Activated CD4-positive, alpha-beta T cell treated with anti-CD3 and anti-CD28 coated beads, Interleukin-2, amount 50 U/mL, for 16 hours (primary cell): ENCODE measurements at regions not wholly inside any gene's neighbourhood (a gene's known extent, or its start where the extent isn't known, plus 50 kb on each side); places are given as distances from the start of the nearest gene placed in this dataset.
"Not testable (repeated sequence)": the region's sequence is repeated elsewhere in the genome, so short reads cannot be mapped to it uniquely, and the experiment has no call there.

Source experiments
- DNase-seq: peaks from one replicate; pipeline ENCODE4 v3.0.0-alpha.2; 2020

DNA sequence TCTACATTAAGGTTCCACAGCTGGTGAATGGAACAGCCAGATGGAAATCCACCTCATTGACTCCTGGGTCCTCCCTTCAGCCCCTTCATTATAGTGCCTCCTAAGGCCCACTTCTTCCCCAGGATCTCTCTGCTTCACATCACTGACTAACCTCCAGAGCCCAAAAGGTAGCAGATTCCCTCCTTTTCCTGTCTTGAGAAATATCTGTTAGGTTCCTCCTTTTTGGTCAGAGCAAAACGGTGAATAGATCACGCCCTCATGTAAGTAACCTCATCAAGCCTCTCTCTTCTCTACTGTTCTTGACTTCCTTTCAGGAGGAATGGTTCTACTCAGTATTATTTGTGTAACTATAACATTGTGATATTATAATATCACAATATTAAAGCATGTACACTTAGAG is 155.0 kb upstream of the SRD5A2 start:
- no peak for DNase-seq

DNA sequence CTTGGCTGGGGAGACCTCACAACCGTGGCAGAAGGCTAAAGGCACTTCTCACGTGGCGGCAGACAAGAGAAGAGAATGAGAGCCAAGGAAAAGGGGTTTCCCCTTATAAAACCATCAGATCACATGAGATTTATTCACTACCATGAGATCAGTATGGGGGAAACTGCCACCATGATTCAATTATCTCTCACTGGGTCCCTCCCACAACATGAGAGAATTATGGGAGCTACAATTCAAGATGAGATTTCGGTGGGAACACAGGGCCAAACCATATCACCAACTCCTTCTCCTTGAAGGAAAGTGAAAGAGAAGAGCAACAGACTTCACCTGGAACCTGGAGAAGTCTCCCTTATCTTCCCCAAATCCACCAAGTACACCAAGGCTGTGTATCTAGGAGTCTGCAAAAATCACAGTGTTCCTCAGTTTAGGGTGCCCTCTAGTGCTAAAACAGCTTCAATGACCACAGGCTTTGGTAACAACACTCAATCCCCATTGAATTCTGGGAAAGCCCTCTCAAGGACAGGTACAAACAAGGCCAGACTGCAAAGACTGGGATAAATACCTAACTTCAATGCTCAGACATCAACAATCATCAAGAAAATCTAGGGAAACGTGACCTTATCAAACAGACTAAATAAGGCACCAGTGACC is 148.8 kb upstream of the SRD5A2 start:
- peak; percentile 19 for DNase-seq

DNA sequence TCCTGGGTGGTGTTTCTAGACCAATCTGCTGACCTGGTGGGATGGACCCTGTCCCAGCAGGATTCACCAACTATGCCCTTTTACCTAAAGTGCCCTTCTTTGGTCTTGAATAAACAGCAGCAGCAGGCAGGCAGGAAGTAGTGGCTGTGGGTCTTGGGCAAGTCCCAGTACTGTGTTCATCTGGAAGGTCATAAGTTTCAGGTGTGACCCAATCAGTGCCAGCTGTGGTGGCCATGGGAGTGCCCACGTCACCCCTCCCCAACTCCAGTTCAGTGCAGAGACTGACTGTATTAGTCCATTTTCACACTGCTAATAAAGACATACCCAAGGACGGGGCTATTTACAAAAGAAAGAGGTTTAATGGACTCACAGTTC is 148.3 kb upstream of the SRD5A2 start:
- DNase-seq: no peak

DNA sequence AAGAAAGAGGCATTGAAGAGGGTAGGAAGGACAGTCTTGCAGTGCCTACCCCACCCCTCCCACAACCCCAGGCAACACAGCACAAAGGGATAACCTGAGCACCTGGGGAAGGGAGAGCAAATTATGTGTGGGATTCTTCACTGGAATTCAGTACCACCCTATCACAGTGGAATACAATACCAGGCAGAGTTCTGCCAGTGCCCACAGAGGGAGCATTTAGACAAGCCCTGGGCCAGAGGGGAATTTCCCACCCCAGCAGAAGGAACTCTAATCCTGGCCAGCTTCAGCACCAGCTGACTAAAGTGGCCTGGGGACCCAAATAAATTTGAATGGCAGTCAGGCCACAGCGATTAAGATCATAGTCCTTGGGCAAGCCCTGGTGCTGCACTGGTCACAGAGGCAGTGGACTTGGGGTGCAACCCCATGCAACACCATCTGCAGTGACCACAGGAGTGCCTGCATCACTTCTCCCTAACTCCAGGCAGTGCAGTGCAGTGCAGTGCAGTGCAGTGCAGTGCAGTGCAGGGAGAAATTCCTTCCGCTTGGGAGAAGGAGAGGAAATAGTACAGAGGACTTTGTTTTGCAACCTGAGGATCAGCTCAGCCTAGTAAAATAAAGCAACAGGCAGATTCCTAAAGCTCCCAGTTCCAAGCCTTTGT is 147.8 kb upstream of the SRD5A2 start:
- DNase-seq: no peak

DNA sequence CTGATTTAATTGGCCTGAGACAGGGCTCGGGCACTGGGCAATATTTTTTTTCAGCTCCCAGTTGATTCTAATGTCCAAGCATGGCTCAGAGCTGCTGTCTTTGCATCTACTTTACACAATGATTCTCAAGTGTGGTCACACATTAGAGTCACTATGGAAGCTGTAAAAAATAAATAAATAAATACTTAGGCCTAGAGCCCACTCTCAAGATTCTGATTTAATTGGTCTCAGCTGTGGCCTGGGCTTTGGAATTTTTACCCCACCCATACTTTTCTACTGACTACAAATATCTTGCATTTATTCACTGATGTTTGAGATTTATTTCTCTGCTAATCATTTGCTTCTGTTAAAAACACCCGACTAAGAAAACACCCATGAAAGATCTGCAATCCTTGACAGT is 145.7 kb upstream of the SRD5A2 start:
- no peak for DNase-seq

DNA sequence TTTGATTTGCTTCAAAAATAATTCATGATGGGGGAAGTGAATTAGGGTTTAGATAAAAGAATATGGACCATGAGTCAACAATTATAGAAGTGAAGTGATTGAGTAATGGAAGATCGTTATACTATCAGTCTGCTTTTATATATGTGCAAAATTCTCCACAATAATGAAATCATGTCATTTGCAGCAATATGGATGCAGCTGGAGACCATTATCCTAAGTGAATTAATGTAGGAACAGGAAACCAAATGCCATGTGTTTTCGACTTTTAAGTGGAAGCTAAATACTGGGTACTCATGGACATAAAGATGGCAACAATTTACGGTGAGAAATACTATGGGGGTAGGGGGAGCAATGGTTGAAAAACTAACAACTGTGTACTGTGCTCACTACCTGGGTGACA is 144.7 kb upstream of the SRD5A2 start:
- no peak for DNase-seq

DNA sequence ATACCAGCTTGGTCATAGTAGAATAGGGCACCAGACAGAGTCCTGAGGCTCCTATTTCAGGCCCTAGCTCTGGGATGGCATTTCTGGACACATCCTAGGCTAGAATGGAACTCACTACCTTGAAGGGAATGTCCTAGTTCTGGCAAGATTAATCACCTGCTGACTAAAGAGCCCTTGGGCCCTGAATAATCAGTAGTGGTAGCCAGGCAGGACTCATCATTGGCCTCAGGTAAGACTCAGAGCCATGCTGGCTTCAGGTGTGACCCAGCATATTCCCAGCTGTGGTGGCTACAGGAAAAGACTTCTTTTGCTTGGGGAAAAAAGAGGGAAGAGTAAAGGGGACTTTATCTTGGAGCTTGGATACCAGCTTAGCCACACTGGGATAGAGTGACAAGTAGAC is 131.0 kb upstream of the SRD5A2 start:
- DNase-seq: no peak

DNA sequence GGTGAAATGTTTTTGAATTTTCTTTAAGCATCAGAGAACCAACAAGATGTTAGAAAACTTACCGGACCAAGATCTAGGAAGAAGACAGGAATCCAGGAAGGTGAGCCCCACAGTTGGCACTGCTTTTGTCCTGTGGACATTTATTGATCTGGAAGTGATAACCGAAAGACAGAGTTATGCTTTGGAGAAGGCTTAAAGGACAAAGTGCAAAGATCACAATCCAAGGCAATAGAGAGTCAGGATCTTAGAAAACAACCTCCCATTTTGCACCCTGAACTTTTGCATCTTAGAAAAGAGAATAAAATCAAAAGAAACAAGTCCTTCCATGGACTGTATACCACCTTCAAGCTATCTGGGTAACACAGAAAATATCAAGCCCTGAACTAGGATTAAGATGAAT is 129.4 kb upstream of the SRD5A2 start:
- no peak for DNase-seq

DNA sequence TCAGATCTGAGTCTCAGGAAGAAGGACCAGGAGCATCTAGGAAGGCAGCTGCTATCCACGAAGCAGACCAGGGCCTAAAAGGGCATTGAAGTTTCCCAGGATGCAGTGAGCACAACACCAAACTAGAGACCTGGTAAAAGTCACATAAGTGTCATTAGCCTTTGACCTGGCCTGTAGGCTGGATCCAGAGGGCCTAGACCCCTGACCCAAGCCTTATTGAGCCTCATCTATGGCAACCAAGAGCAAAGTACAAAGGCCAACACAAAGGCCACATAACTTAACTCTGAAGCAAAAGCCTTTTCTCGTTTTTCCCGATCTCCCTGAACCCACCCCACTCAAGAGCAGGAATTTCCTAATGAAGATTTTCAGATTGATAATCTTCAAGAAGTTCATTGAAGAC is 127.3 kb upstream of the SRD5A2 start:
- no peak for DNase-seq

DNA sequence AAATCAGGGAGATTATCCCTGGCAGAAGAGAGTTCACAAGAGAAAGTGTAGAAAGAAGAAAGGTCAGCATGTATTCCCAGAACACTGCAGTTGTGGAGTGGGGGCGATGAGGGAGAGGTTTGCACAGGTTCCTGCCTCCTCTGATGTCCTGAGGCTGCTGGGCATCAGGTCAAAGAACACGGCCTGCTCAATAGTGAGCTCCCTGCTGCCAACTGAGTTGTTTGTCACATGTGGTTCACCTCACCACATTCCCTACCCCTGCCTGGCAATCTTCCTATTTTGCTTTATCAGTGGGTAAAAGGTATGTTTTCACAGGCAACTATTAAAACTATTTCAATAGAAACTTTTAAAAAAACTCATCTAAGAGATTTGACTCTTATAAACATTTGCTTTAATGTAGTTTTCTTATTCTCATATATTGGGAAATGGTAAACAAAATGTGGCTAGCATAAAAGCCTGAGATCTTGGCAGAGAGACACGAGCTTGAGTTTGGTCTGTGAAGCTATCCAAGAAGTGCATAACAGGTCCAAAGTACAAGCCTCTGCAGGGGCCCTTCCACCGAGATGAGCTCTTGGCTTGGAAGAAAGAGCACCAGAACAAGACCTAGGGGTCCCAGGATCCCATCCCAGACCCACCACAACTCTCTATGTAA is 123.9 kb upstream of the SRD5A2 start:
- DNase-seq: no peak

DNA sequence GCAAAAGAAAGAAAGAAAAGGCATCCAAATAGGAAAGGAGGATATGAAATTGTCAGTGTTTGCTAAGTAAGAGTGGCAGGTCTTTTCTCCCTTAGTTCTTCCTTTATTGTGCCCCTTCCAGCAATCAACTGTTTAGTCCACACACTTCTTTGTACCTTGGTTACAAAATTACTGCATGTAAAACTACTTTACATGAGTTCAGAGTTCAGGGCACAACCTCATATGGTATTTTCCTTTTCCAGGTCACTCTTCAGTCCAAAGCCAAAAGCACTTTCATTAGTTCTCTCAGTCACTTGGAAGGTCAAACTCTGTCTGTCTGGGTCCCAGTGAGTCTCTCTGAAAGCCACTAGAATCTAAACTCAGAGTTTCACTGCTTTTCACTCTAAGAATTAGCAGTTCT is 122.5 kb upstream of the SRD5A2 start:
- DNase-seq: no peak

DNA sequence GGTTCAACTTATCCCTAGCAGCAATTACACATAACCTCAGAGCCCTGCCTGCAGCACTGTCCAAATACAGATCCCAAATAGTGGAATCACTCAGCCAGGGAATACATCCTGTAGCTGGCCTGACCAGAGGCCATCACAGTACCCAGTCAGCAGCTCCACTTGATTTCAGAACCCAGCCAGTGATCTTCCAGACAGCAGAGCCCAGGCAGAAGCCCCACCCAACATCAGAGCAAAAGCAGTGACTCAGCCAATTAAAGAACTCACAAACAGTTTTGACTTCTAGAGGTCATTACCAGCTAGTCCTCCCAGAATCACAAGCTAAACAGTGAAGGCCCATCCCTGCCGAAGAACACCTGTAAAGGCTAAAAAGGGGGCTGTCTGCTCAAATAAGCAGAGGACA is 118.0 kb upstream of the SRD5A2 start:
- no peak for DNase-seq

DNA sequence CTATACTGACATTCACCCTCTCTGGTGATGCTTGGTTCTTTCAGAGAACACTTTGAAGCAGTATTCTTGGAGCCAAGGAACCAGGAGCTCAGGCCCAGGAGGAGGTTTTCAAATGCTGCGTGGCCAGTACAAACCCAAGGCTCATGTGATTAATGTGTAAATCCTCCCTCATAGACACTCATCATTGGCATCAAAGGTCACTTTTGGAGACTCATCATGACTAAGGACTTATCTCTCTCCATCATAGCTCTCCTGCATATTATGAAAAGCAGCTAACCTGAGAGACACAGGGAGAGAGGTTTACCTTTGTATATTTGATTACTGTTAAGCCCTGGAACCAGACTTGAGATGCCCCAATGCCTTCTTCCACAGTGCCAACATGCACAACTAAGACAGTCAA is 115.3 kb upstream of the SRD5A2 start:
- no peak for DNase-seq

DNA sequence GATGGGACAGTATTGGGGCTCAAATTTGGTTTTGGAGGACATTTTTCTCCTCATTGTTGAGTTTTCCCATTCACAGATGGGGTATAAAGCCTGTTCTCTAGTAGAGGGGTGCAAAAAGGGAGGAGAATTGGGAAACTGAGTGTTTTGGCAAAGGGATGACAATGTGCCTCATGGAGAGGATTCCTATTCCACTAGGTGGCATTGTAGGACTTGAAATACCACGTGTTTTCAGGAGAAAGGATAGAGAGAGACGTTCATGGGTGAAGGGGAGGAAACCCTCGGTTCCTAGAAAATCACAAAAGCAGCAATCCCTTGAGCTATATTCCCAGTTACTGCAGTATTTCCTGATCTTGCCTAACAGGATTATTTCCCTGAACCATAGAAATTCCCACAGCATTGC is 113.7 kb upstream of the SRD5A2 start:
- DNase-seq: no peak

DNA sequence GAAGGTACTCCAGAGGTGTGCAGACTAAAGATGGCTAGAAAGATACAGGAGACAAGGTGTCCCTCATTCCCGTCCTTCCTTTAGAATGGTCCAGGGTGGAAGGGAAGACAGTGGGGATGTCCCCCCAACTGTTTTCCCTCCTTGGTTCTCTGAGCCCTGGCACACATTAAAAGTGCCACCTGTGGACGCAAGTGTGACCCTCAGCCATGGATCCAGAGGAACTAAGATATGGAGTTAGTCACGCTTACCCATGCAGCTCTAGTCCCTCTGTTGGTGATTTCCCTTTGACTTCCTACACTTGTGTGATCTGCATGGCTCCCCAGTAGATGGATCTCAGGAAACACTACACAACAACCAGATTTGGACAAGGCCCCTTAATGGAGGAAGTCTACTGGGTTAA is 113.1 kb upstream of the SRD5A2 start:
- DNase-seq: no peak

DNA sequence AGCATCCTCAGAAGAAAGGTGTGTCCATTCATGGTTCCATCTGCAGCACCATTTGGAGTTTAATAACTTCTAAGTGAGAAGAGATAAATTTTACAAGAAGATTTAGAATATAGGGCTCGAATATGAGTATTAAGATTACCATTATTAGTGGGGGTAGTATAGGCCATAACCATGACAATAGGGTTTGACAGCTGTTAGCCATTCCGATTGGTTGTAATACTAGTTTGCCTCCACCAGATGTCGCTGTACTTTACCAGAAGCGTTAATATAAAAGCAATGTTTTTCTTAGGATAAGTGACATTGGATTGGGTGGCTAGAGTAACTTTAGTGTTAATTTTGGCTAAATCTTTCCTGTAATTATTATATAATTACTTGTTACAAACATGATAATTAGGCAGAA is 107.5 kb upstream of the SRD5A2 start:
- DNase-seq: peak; percentile 24

DNA sequence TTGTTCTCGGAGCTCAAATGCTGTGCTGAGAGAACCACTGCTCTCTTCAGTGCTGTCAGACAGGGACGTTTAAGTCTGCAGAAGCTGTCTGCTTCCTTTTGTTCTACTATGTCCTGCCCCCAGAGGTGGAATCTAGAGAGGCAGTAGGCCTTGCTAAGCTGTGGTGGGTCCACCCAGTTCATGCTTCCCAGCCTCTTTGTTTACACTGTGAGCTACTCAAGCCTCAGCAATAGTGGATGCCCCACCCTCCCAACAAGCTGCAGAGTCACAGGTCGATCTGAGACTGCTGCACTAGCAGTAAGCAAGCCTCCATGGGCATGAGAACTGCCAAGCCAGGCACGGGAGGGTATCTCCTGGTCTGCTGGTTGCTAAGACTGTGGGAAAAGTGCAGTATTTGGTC is 102.8 kb upstream of the SRD5A2 start:
- DNase-seq: not testable (repeated sequence)

DNA sequence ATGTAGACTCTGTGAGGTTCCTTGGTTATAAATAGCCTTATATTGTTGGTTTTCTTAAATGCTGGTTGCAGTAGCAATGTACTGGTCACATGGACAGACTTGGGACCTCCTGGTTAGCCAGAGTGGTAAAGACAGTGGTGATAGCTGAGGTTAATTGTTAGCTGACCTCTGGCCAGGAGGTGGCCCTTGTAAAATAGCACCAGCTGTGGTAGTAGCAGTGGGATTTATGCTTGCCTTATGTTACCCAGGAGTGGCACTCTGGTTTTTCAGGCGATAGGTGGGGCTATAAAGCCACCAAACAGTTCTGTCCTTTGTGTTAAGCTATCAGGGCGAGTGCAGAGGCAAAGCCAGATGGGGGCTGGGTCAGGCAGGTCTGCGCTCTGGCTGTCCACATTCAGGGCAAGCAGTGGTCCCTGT is 94.8 kb upstream of the SRD5A2 start:
- no peak for DNase-seq

DNA sequence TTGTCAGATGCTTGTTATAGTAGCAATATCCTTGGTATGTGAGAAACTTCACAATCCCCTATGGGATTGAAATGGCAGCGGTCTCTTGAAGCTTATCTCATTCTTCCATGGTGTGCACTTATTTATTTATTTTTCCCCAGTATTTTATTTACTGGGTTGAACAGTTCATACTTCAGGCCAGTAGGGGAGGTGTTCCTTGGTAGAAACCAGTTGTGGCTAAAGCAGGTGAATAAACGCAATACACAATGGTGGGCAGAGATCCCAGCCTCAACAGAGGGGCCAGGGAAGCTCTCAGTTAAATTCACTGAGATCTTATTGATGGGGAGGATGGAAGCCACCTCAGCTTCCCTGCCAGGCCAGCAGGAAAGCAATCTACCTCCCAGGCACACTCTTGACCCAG is 93.7 kb upstream of the SRD5A2 start:
- no peak for DNase-seq

DNA sequence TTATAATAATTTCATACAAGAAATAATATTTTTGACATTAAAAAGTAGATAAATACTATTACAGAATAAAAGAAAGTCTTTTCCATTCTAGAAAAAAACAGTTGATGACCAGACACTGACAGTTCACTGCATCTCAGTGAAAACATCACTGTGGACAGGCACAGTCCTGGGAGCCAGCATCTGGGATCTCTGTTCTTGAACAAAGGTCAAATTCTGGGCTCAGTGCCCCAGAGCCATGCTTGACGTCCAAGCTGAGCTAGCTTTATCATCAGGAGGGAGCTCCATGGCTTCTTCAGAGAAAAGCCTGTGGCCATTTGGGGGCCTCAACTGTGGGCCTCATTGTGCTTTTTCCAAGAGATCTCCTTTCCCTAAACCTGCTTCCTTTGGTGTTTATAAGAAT is 86.1 kb upstream of the SRD5A2 start:
- DNase-seq: no peak

DNA sequence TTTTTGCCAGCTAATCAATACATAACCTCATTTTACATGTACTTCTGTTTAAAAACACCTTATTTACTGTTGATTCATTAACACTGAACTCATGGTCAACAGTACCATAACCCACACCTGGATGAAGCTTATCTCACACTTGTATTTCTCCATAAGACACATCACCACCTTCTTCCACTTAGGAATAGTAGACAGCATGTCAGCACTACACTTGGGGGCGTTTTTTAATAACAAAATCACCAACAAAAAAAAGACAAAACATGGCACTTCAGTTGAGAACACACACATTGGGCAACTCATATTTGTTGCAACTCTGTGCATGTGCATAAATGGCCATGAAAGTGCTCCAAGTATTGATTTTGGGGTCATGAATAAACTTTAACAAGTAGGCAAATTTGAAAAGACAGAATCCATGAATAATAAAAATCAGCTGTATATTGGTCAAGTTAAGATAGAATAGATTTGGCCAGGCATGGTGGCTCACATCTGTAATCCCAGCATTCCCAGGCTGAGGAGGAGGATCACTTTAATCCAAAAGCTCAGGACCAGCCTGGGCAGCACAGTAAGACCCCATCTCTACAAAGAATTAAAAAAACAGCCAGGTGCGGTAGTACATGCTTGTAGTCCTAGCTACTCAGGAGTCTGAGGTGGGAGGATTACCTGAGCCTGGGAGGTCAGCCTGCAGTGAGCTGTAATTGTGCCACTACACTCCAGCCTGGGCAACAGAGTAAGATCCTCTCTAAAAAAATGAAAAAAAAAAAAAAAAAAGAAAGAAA is 84.4 kb upstream of the SRD5A2 start:
- DNase-seq: no peak

DNA sequence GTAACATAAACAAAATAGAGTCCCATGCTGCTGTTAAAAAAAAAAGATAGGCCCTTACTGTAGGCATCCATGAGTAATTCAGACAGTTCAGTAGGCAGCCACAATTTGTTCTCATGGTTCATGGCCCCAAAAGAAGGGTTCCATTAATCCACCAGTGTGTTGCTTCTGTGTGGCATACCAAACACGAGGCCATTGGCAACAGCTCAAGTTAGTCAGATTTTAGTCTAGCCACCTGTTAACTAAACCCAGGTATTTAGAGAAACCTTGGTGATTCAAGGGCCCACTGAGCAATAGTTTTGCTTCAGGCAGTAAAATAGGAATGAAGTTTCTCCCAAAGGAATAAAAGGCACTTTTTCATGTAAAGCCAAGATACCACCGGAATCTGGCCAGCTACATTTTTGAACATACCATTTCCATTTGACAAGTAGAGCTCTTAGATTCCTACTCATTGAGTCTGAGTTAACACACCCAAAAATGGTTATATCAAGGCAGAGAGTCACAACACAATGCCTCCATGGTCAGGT is 80.1 kb upstream of the SRD5A2 start:
- DNase-seq: no peak

DNA sequence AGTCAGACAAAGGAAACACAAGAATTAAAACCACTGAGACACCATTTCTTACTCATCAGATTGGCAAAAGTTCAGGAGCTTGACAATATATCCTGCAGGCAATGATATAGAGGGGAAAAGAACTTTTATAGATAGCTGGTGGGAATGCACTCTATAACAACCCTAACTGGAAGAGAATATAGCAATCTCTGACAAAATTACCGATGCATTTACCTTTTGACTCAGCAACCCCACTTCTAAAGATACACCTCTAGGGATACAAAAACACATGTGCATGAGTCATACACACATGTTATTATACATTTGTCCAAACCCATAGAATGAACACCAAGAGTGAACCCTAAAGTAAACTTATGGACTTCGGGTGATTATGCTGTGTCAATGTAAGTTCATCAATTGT is 79.4 kb upstream of the SRD5A2 start:
- DNase-seq: no peak

DNA sequence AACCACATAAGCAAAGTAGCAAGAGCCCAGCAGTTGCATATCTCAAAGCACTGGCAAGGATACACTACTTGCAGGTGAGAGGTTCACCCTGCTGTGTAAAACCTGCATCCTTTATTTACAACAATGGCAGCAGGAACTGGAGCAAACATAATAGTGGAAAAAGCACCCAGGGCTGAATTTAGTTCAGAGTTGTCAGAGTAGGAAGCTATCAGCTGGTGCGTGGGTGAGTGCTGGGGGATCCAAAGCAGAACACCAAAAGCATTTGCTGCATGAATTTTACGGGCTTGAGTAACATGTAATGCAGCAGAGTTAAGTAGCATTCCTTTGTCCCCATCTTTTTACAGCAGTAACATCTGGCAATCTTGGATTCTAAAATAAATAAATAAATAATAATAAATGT is 73.5 kb upstream of the SRD5A2 start:
- no peak for DNase-seq
